OCI-LY1 (cell line): ENCODE measurements at regions not wholly inside any gene's neighbourhood (a gene's known extent, or its start where the extent isn't known, plus 50 kb on each side); places are given as distances from the start of the nearest gene placed in this dataset.
"Not testable (repeated sequence)": the region's sequence is repeated elsewhere in the genome, so short reads cannot be mapped to it uniquely, and the experiment has no call there.

ENCODE experiments used
- H2AFZ ChIP-seq: fragments of 200-600 bp; sonication (generic), shearing (Covaris generic); 2 replicates; pipeline ENCODE4 v1.6.0; 2014; ENCODE audit warnings: antibody characterized with exemption, mild to moderate bottlenecking, low read length
- H3F3A ChIP-seq: fragments of 200-600 bp; sonication (generic), shearing (Covaris generic); 2 replicates; pipeline ENCODE4 v1.6.0; 2014; ENCODE audit warnings: mild to moderate bottlenecking, antibody characterized with exemption, low read length, moderate library complexity; ENCODE audit not compliant: insufficient read depth
- H3K27ac ChIP-seq: fragments of 200-600 bp; sonication (generic); 2 replicates; pipeline ENCODE4 v1.5.1; 2014; ENCODE audit warnings: low read length, mixed run types, mild to moderate bottlenecking, low read depth; ENCODE audit not compliant: poor library complexity, severe bottlenecking
- H3K27me3 ChIP-seq: fragments of 200-600 bp; sonication (generic); 2 replicates; pipeline ENCODE4 v1.6.0; 2014; ENCODE audit warnings: antibody characterized with exemption, mild to moderate bottlenecking, low read length, moderate library complexity; ENCODE audit not compliant: insufficient read depth
- H3K36me3 ChIP-seq: fragments of 200-600 bp; sonication (generic); 2 replicates; pipeline ENCODE4 v1.6.1; 2014; ENCODE audit warnings: mild to moderate bottlenecking, antibody characterized with exemption, low read length, moderate library complexity, mixed read lengths; ENCODE audit not compliant: insufficient read depth
- H3K4me1 ChIP-seq: fragments of 200-600 bp; sonication (generic); 2 replicates; pipeline ENCODE4 v1.5.1; 2014; ENCODE audit warnings: mild to moderate bottlenecking, low read length, moderate library complexity; ENCODE audit not compliant: insufficient read depth, severe bottlenecking
- H3K4me2 ChIP-seq: fragments of 200-600 bp; sonication (generic), shearing (Covaris generic); 2 replicates; pipeline ENCODE4 v1.6.1; 2014; ENCODE audit warnings: low read length
- H3K4me3 ChIP-seq: fragments of 200-600 bp; sonication (generic); 2 replicates; pipeline ENCODE4 v1.5.1; 2014; ENCODE audit warnings: low read length, low read depth, mild to moderate bottlenecking, mixed read lengths; ENCODE audit not compliant: poor library complexity, severe bottlenecking
- H3K79me2 ChIP-seq: fragments of 200-600 bp; shearing (Covaris generic); 2 replicates; pipeline ENCODE4 v1.6.1; 2016; ENCODE audit warnings: mixed run types, low read length, mixed read lengths; ENCODE audit not compliant: insufficient read depth
- H3K9ac ChIP-seq: fragments of 200-600 bp; sonication (generic), shearing (Covaris generic); 2 replicates; pipeline ENCODE4 v1.6.1; 2014; ENCODE audit warnings: mild to moderate bottlenecking, low read length, mixed read lengths
- H3K9me2 ChIP-seq: fragments of 200-600 bp; sonication (generic), shearing (Covaris generic); 2 replicates; pipeline ENCODE4 v1.6.1; 2014; ENCODE audit warnings: low read depth, mild to moderate bottlenecking, low read length, mixed read lengths
- H3K9me3 ChIP-seq: fragments of 200-600 bp; shearing (Covaris generic); 2 replicates; pipeline ENCODE4 v1.6.1; 2014; ENCODE audit warnings: low read length, mixed read lengths
- H4K20me1 ChIP-seq: fragments of 200-600 bp; sonication (generic), shearing (Covaris generic); 2 replicates; pipeline ENCODE4 v1.6.0; 2016; ENCODE audit warnings: mild to moderate bottlenecking, low read length; ENCODE audit not compliant: insufficient read depth
- CTCF ChIP-seq: fragments of 200-600 bp; sonication (generic), shearing (Covaris generic); IDR thresholded peaks from 2 replicates; pipeline ENCODE4 v1.5.1; 2017; ENCODE audit warnings: mild to moderate bottlenecking, antibody characterized with exemption, low read length, moderate library complexity, mixed read lengths
- EZH2 ChIP-seq: fragments of 200-600 bp; sonication (generic), shearing (Covaris generic); IDR thresholded peaks from 2 replicates; pipeline ENCODE4 v1.8.0; 2017; ENCODE audit warnings: borderline replicate concordance, mixed run types, mild to moderate bottlenecking, antibody characterized with exemption, low read length, moderate library complexity, mixed read lengths

- Histone ChIP-seq H3K4me3 (no peak overlapping the region), H4K20me1 (no peaks in the 10 kb centered on the region), H3K9me2 (no peaks in the 10 kb centered on the region), H3K27me3 (no peaks in the 10 kb centered on the region), H3K79me2 (no peaks in the 10 kb centered on the region), H3K9me3 (no peaks in the 10 kb centered on the region), H3K4me1 (no peaks in the 10 kb centered on the region), H3F3A (no peaks in the 10 kb centered on the region), H2AFZ (no peak overlapping the region), H3K4me2 (no peak overlapping the region), H3K9ac (no peak overlapping the region), H3K27ac (no peak overlapping the region), H3K36me3 (no peaks in the 10 kb centered on the region)
- TF ChIP-seq CTCF (no peak), EZH2 (no peak)
Observed at GRCh38 chr14:37745657-37746056, 150.2 kb downstream of the TTC6 start.

GRCh38 chr14:37746140-37746832 lies 150.9 kb downstream of the TTC6 start:
- no peaks in the 10 kb centered on the region for H3K4me1 ChIP-seq
- H4K20me1 ChIP-seq = no peaks in the 10 kb centered on the region
- H3K27me3 ChIP-seq = no peaks in the 10 kb centered on the region
- TF ChIP-seq CTCF (no peak), EZH2 (no peak)
- no peaks in the 10 kb centered on the region for H3K36me3 ChIP-seq
- H3K27ac ChIP-seq = no peak overlapping the region
- H3K9me2 ChIP-seq = no peaks in the 10 kb centered on the region
- no peak overlapping the region for H3K4me2 ChIP-seq
- no peaks in the 10 kb centered on the region for H3K9me3 ChIP-seq
- no peaks in the 10 kb centered on the region for H3F3A ChIP-seq
- H3K4me3 ChIP-seq = no peak overlapping the region
- H2AFZ ChIP-seq = no peak overlapping the region
- no peak overlapping the region for H3K9ac ChIP-seq
- H3K79me2 ChIP-seq = no peaks in the 10 kb centered on the region

- H3K4me1 ChIP-seq = no peaks in the 10 kb centered on the region
- no peak overlapping the region for H3K27ac ChIP-seq
- no peaks in the 10 kb centered on the region for H3K36me3 ChIP-seq
- TF ChIP-seq EZH2 (no peak), CTCF (no peak)
- no peaks in the 10 kb centered on the region for H3K27me3 ChIP-seq
- no peaks in the 10 kb centered on the region for H4K20me1 ChIP-seq
- H3K9me2 ChIP-seq = no peaks in the 10 kb centered on the region
- no peaks in the 10 kb centered on the region for H3K79me2 ChIP-seq
- no peaks in the 10 kb centered on the region for H3K9me3 ChIP-seq
- H3F3A ChIP-seq = no peaks in the 10 kb centered on the region
- no peak overlapping the region for H2AFZ ChIP-seq
- H3K9ac ChIP-seq = no peak overlapping the region
- H3K4me3 ChIP-seq = no peak overlapping the region
- no peak overlapping the region for H3K4me2 ChIP-seq
Observed at GRCh38 chr14:37753459-37753858, 158.0 kb downstream of the TTC6 start.

- H3K27me3 ChIP-seq, H3K4me3 ChIP-seq, H3K36me3 ChIP-seq, H3K9me3 ChIP-seq, H3K9me2 ChIP-seq, H3K4me1 ChIP-seq, H3F3A ChIP-seq, H4K20me1 ChIP-seq, H3K27ac ChIP-seq, H3K79me2 ChIP-seq, H3K9ac ChIP-seq, H3K4me2 ChIP-seq, H2AFZ ChIP-seq: not testable (repeated sequence)
Observed at GRCh38 chr14:37760275-37760674, 164.8 kb downstream of the TTC6 start.
